ENCODE measurements at regions not wholly inside any gene's neighbourhood (a gene's known extent, or its start where the extent isn't known, plus 50 kb on each side); places are given as distances from the start of the nearest gene placed in this dataset.
"Not testable (repeated sequence)": the region's sequence is repeated elsewhere in the genome, so short reads cannot be mapped to it uniquely, and the experiment has no call there.

DNA sequence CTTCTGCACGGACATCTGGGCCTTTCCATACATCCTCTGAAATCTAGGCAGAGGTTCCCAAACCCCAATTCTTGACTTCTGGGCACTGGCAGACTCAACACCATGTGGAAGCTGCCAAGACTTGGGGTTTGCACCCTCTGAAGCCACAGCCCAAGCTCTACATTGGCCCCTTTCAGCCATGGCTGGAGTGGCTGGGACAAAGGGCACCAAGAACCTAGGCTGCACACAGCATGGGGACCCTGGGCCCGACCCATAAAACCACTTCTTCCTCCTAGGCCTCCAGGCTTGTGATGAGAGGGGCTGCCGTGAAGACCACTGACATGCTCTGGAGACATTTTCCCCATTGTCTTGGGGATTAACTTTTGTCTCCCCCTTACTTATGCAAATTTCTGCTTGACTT, 158.0 kb downstream of the GNAI1 start:
- TF ChIP-seq MAZ (IDR thresholded peaks at IDR 0.05; ENCODE audit: borderline replicate concordance, low read depth, low read length); POLR2A (IDR thresholded peaks at IDR 0.05; ENCODE audit: low read length); RFX5 (IDR thresholded peaks at IDR 0.05); FOSB (CRISPR knock-in tag; IDR thresholded peaks at IDR 0.05); CHD4 (IDR thresholded peaks at IDR 0.05; ENCODE audit: borderline replicate concordance); RNF2 (IDR thresholded peaks at IDR 0.05; ENCODE audit: borderline replicate concordance, low read depth); KDM5A (IDR thresholded peaks at IDR 0.05); RAD21 (conservative IDR thresholded peaks at IDR 0.05 in 1 of 2, IDR thresholded peaks at IDR 0.05 in 1 of 2): not testable (repeated sequence)
- TF ChIP-seq, protein P1, sequence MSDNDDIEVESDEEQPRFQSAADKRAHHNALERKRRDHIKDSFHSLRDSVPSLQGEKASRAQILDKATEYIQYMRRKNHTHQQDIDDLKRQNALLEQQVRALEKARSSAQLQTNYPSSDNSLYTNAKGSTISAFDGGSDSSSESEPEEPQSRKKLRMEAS (IDR thresholded peaks at IDR 0.05) = not testable (repeated sequence)
- TF ChIP-seq, protein P2, sequence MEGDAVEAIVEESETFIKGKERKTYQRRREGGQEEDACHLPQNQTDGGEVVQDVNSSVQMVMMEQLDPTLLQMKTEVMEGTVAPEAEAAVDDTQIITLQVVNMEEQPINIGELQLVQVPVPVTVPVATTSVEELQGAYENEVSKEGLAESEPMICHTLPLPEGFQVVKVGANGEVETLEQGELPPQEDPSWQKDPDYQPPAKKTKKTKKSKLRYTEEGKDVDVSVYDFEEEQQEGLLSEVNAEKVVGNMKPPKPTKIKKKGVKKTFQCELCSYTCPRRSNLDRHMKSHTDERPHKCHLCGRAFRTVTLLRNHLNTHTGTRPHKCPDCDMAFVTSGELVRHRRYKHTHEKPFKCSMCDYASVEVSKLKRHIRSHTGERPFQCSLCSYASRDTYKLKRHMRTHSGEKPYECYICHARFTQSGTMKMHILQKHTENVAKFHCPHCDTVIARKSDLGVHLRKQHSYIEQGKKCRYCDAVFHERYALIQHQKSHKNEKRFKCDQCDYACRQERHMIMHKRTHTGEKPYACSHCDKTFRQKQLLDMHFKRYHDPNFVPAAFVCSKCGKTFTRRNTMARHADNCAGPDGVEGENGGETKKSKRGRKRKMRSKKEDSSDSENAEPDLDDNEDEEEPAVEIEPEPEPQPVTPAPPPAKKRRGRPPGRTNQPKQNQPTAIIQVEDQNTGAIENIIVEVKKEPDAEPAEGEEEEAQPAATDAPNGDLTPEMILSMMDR (IDR thresholded peaks at IDR 0.05) = not testable (repeated sequence)

Measured in A549 (cell line).